ENCODE measurements at regions not wholly inside any gene's neighbourhood (a gene's known extent, or its start where the extent isn't known, plus 50 kb on each side); places are given as distances from the start of the nearest gene placed in this dataset.

GRCh38 chr13:24613755-24614154 lies 66.5 kb upstream of the ATP12A start:
- no peaks in the 10 kb centered on the region for H3K9me3 Mint-ChIP-seq
- Histone ChIP-seq H3K36me3 (ENCODE audit: control insufficient read depth, insufficient read depth, low read length) (no peaks in the 10 kb centered on the region), H3K9me3 (ENCODE audit: control insufficient read depth in 2 of 2, low read length in 2 of 2) (no peaks in the 10 kb centered on the region), H3K4me1 (ENCODE audit: control insufficient read depth, insufficient read depth, low read length, poor library complexity, severe bottlenecking) (peaks cover 29% of the 10 kb centered on the region), H3K27me3 (ENCODE audit: control insufficient read depth, insufficient read depth, low read length) (no peaks in the 10 kb centered on the region), H3K4me3 (ENCODE audit: low read depth, low read length) (no peak overlapping the region), H3K27ac (ENCODE audit: insufficient read depth, low read length, poor library complexity, severe bottlenecking) (no peak overlapping the region)
- peaks cover 12 to 66% (median 25%) of the 10 kb centered on the region in 4 donors for H3K4me1 Mint-ChIP-seq
- ATAC-seq (ENCODE audit: low read depth in 2 of 2) (no peak), DNase-seq (no peak)
- H3K27ac Mint-ChIP-seq: no peak overlapping the region
- H3K4me3 Mint-ChIP-seq: no peak overlapping the region
- no peaks in the 10 kb centered on the region for H3K36me3 Mint-ChIP-seq
- no peaks in the 10 kb centered on the region for H3K27me3 Mint-ChIP-seq

GRCh38 chr13:24614306-24615080 lies 65.7 kb upstream of the ATP12A start:
- peaks cover 14 to 73% (median 33%) of the 10 kb centered on the region in 4 donors for H3K4me1 Mint-ChIP-seq
- no peaks in the 10 kb centered on the region for H3K27me3 Mint-ChIP-seq
- no peak overlapping the region for H3K27ac ChIP-seq (ENCODE audit: insufficient read depth, low read length, poor library complexity, severe bottlenecking)
- no peaks in the 10 kb centered on the region for H3K27me3 ChIP-seq (ENCODE audit: control insufficient read depth, insufficient read depth, low read length)
- peak overlapping the region in 1 of 4 donors; percentile 52 for H3K4me3 Mint-ChIP-seq
- H3K36me3 ChIP-seq (ENCODE audit: control insufficient read depth, insufficient read depth, low read length): no peaks in the 10 kb centered on the region
- H3K36me3 Mint-ChIP-seq: no peaks in the 10 kb centered on the region
- DNase-seq (peak in 1 of 3 donors; percentile 36), ATAC-seq (ENCODE audit: low read depth in 2 of 2) (no peak)
- no peaks in the 10 kb centered on the region for H3K9me3 ChIP-seq (ENCODE audit: control insufficient read depth in 2 of 2, low read length in 2 of 2)
- H3K4me3 ChIP-seq (ENCODE audit: low read depth, low read length): no peak overlapping the region
- peak overlapping the region; percentile 38 to 86 (median 77) for H3K27ac Mint-ChIP-seq
- peaks cover 37% of the 10 kb centered on the region for H3K4me1 ChIP-seq (ENCODE audit: control insufficient read depth, insufficient read depth, low read length, poor library complexity, severe bottlenecking)
- peaks cover 0 to under 1% (median 0%) of the 10 kb centered on the region in 7 donors for H3K9me3 Mint-ChIP-seq

GRCh38 chr13:24615114-24615513 lies 65.1 kb upstream of the ATP12A start:
- H3K4me1 ChIP-seq (ENCODE audit: control insufficient read depth, insufficient read depth, low read length, poor library complexity, severe bottlenecking): peaks cover 43% of the 10 kb centered on the region
- no peaks in the 10 kb centered on the region for H3K36me3 ChIP-seq (ENCODE audit: control insufficient read depth, insufficient read depth, low read length)
- ATAC-seq (ENCODE audit: low read depth in 2 of 2): no peak
- H3K9me3 ChIP-seq (ENCODE audit: control insufficient read depth in 2 of 2, low read length in 2 of 2): no peaks in the 10 kb centered on the region
- peak overlapping the region in 2 of 4 donors; percentile 38 to 52 for H3K4me3 Mint-ChIP-seq
- H3K27ac Mint-ChIP-seq: peak overlapping the region; percentile 0 to 86 (median 77)
- no peak overlapping the region for H3K4me3 ChIP-seq (ENCODE audit: low read depth, low read length)
- no peaks in the 10 kb centered on the region for H3K36me3 Mint-ChIP-seq
- H3K4me1 Mint-ChIP-seq: peaks cover 14 to 75% (median 34%) of the 10 kb centered on the region in 4 donors
- H3K27ac ChIP-seq (ENCODE audit: insufficient read depth, low read length, poor library complexity, severe bottlenecking): no peak overlapping the region
- H3K27me3 Mint-ChIP-seq: no peaks in the 10 kb centered on the region
- DNase-seq: no peak
- peaks cover 0 to 1% (median 0%) of the 10 kb centered on the region in 7 donors for H3K9me3 Mint-ChIP-seq
- H3K27me3 ChIP-seq (ENCODE audit: control insufficient read depth, insufficient read depth, low read length): no peaks in the 10 kb centered on the region

DNA sequence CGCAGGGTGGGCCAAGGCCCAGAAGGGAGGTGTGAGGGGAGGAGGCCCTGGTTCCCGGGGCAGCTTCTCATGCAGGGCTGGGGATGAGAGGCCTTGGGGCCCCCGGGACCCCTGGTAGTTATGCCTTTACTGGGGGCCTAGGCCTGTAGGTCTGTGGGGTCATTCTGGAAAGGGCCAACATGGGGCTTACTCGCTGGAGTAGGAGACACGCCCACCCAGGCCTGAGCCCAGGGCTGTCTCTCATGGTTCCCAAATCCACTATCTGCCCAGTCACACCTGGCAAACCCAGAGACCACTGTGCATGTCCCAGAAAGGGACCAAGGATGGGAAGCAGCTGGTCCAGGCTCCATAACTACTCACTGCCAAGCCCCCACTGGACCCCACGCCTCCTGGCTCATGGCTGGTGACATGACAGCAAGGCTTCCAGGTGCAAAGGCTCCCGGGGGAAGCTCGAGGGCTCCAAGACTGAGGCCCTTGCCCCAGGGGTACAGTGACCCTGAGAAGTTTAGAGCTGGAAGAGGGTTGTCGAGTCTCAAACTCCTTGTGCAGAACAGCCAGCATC lies 64.2 kb upstream of the ATP12A start:
- Mint-ChIP-seq H3K36me3 (no peaks in the 10 kb centered on the region), H3K27ac (peak overlapping the region; percentile 71 to 86 (median 86)), H3K9me3 (peaks cover 0 to 1% (median 0%) of the 10 kb centered on the region in 7 donors), H3K27me3 (no peaks in the 10 kb centered on the region), H3K4me3 (peak overlapping the region in 1 of 4 donors; percentile 13), H3K4me1 (peaks cover 14 to 75% (median 39%) of the 10 kb centered on the region in 4 donors)
- Histone ChIP-seq H3K27me3 (ENCODE audit: control insufficient read depth, insufficient read depth, low read length) (no peaks in the 10 kb centered on the region), H3K27ac (ENCODE audit: insufficient read depth, low read length, poor library complexity, severe bottlenecking) (no peak overlapping the region), H3K4me3 (ENCODE audit: low read depth, low read length) (no peak overlapping the region), H3K9me3 (ENCODE audit: control insufficient read depth in 2 of 2, low read length in 2 of 2) (no peaks in the 10 kb centered on the region), H3K36me3 (ENCODE audit: control insufficient read depth, insufficient read depth, low read length) (no peaks in the 10 kb centered on the region), H3K4me1 (ENCODE audit: control insufficient read depth, insufficient read depth, low read length, poor library complexity, severe bottlenecking) (peaks cover 48% of the 10 kb centered on the region)
- ATAC-seq (ENCODE audit: low read depth in 2 of 2): no peak
- DNase-seq: no peak

- H3K4me3 Mint-ChIP-seq: peak overlapping the region in 1 of 4 donors; percentile 13
- no peaks in the 10 kb centered on the region for H3K27me3 Mint-ChIP-seq
- peaks cover 14 to 72% (median 38%) of the 10 kb centered on the region in 4 donors for H3K4me1 Mint-ChIP-seq
- no peaks in the 10 kb centered on the region for H3K36me3 ChIP-seq (ENCODE audit: control insufficient read depth, insufficient read depth, low read length)
- peaks cover 0 to 1% (median 0%) of the 10 kb centered on the region in 7 donors for H3K9me3 Mint-ChIP-seq
- no peak overlapping the region for H3K4me3 ChIP-seq (ENCODE audit: low read depth, low read length)
- H3K27ac Mint-ChIP-seq: peak overlapping the region in 2 of 3 donors; percentile 86
- H3K36me3 Mint-ChIP-seq: no peaks in the 10 kb centered on the region
- DNase-seq (no peak), ATAC-seq (ENCODE audit: low read depth in 2 of 2) (no peak)
- H3K9me3 ChIP-seq (ENCODE audit: control insufficient read depth in 2 of 2, low read length in 2 of 2): no peaks in the 10 kb centered on the region
- peaks cover 48% of the 10 kb centered on the region for H3K4me1 ChIP-seq (ENCODE audit: control insufficient read depth, insufficient read depth, low read length, poor library complexity, severe bottlenecking)
- no peaks in the 10 kb centered on the region for H3K27me3 ChIP-seq (ENCODE audit: control insufficient read depth, insufficient read depth, low read length)
- H3K27ac ChIP-seq (ENCODE audit: insufficient read depth, low read length, poor library complexity, severe bottlenecking): no peak overlapping the region
Measured at GRCh38 chr13:24616514-24616913, 63.7 kb upstream of the ATP12A start.

DNA sequence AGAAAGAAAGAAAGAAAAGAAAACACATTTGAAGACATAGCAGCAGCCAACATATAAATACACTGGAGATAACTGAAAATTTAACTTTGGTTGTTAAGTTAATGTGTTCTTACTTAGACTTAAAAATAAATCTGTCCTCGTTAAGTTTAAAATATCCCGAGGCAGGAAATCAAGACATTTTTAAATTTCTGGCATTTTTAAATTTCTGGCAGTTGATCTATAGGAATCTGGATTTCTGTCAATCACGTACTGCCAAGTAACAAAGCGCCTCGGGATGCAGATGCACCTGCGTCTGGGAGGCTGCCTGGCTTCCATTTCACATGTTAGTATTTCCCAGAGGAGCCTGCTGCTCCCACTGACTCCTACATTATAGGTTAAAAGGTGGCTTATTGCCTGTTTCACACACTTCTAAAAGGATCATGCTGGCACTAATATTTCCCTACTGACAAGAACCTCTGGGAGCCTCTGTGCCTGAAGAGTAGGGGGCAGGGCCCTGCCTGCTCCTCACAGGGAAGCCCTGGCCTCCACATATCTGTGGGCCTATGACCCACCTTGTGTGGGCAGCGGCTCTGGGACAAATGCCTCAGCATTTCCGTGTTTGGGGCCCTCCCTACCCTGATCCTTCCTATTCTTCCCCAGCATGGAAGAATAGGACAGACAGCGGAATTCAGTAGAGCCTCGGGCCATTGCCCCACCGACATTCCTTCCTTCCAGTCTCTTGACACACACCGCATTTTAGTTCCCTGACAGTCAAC lies 62.8 kb upstream of the ATP12A start:
- H3K4me1 ChIP-seq (ENCODE audit: control insufficient read depth, insufficient read depth, low read length, poor library complexity, severe bottlenecking): peaks cover 48% of the 10 kb centered on the region
- no peaks in the 10 kb centered on the region for H3K36me3 ChIP-seq (ENCODE audit: control insufficient read depth, insufficient read depth, low read length)
- H3K4me3 ChIP-seq (ENCODE audit: low read depth, low read length): no peak overlapping the region
- H3K9me3 Mint-ChIP-seq: peaks cover 0 to 1% (median 0%) of the 10 kb centered on the region in 7 donors
- no peak overlapping the region for H3K27ac ChIP-seq (ENCODE audit: insufficient read depth, low read length, poor library complexity, severe bottlenecking)
- no peaks in the 10 kb centered on the region for H3K27me3 ChIP-seq (ENCODE audit: control insufficient read depth, insufficient read depth, low read length)
- peaks cover 14 to 71% (median 40%) of the 10 kb centered on the region in 4 donors for H3K4me1 Mint-ChIP-seq
- H3K36me3 Mint-ChIP-seq: no peaks in the 10 kb centered on the region
- H3K27ac Mint-ChIP-seq: peak overlapping the region; percentile 81 to 95 (median 91)
- H3K27me3 Mint-ChIP-seq: no peaks in the 10 kb centered on the region
- no peak for DNase-seq
- no peaks in the 10 kb centered on the region for H3K9me3 ChIP-seq (ENCODE audit: control insufficient read depth in 2 of 2, low read length in 2 of 2)
- ATAC-seq (ENCODE audit: low read depth in 2 of 2): no peak
- peak overlapping the region in 1 of 4 donors; percentile 33 for H3K4me3 Mint-ChIP-seq

DNA sequence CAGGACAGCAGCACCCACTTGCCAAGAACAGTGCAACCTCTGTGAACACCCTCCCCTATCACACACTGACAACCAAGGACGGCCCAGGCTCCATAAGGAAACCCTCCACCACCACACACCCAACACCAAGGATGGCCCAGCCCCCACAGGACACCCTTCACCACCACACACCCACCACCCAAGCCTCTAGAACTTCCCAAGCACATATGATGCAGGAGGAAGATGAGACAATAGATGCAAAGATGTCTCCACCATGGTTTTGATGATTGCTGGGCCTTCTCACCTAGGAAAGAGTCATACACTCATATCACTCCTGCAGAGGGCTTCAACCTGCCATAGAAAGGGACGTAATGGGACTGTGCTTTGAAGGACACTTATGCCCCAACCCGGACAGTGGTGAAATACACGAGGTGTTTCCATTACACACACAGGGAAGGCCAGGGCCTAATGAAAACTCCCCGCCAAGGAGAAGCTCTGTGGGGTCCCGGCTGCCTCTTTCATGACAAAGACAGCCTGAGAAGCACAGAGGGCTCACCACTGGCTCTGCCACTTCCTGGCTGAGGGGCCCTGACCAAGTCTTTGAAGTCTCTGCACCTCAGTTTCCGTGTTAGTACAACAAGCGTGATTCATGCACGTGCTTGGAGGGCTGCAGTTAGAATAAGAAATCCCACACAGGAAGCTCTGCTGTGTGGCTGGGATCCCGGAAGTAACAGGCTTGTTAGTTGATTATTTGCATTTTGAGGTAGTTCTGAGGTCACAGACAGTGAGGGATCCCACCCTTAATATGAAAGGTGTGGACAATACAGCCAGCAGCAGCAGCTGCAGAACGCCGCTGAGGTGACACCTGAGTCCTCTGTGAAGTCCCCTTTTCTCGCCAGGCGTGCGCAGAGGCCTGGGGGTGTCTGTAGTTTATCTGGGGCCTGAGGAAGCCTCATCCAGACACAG lies 61.9 kb upstream of the ATP12A start:
- Mint-ChIP-seq H3K4me3 (peak overlapping the region; percentile 19 to 80 (median 52)), H3K4me1 (peaks cover 14 to 78% (median 40%) of the 10 kb centered on the region in 4 donors), H3K27me3 (no peaks in the 10 kb centered on the region), H3K27ac (peak overlapping the region; percentile 81 to 95 (median 91)), H3K9me3 (peaks cover 0 to 1% (median 0%) of the 10 kb centered on the region in 7 donors), H3K36me3 (no peaks in the 10 kb centered on the region)
- Histone ChIP-seq H3K4me1 (ENCODE audit: control insufficient read depth, insufficient read depth, low read length, poor library complexity, severe bottlenecking) (peaks cover 48% of the 10 kb centered on the region), H3K27ac (ENCODE audit: insufficient read depth, low read length, poor library complexity, severe bottlenecking) (peak overlapping the region; percentile 74), H3K9me3 (ENCODE audit: control insufficient read depth in 2 of 2, low read length in 2 of 2) (no peaks in the 10 kb centered on the region), H3K27me3 (ENCODE audit: control insufficient read depth, insufficient read depth, low read length) (no peaks in the 10 kb centered on the region), H3K36me3 (ENCODE audit: control insufficient read depth, insufficient read depth, low read length) (no peaks in the 10 kb centered on the region), H3K4me3 (ENCODE audit: low read depth, low read length) (no peak overlapping the region)
- DNase-seq (peak; percentile 31 to 91 (median 65)), ATAC-seq (ENCODE audit: low read depth in 2 of 2) (peak; percentile 82 to 85)
